Uterus (tissue), 3 donors: ENCODE measurements at regions not wholly inside any gene's neighbourhood (a gene's known extent, or its start where the extent isn't known, plus 50 kb on each side); places are given as distances from the start of the nearest gene placed in this dataset.

Experiments used
- DNase-seq, 2 donors: peaks; one replicate each; pipeline ENCODE4 v3.0.0-alpha.2; 2019 to 2020
- H3K27ac ChIP-seq, 2 donors: fragments of 200-600 bp; sonication (generic); 1 replicate in 1 of 2; 2 replicates in 1 of 2; pipeline ENCODE4 v1.5.1; 2016 to 2018
- H3K27me3 ChIP-seq, 2 donors: fragments of 200-600 bp; sonication (generic); one replicate each; pipeline ENCODE4 v1.5.1; 2018 to 2019; ENCODE audit warnings: control low read depth in 1 of 2
- H3K36me3 ChIP-seq, 2 donors: fragments of 200-600 bp; sonication (generic); one replicate each; pipeline ENCODE4 v1.5.1; 2019; ENCODE audit warnings: control low read depth in 1 of 2
- H3K4me1 ChIP-seq, 2 donors: fragments of 200-600 bp; sonication (generic); one replicate each; pipeline ENCODE4 v1.5.1; 2018 to 2019; ENCODE audit warnings: control low read depth in 1 of 2
- H3K4me3 ChIP-seq, 2 donors: fragments of 200-600 bp; sonication (generic); 1 replicate in 1 of 2; 2 replicates in 1 of 2; pipeline ENCODE4 v1.5.1; 2018 to 2019; ENCODE audit warnings: mild to moderate bottlenecking in 1 of 2
- H3K9me3 ChIP-seq, 2 donors: fragments of 200-600 bp; sonication (generic); one replicate each; pipeline ENCODE4 v1.5.1; 2019; ENCODE audit warnings: control low read depth in 1 of 2
- CTCF ChIP-seq, 4 experiments: fragments of 200-600 bp in 2 of 4; fragments of 450-650 bp in 2 of 4; sonication (generic) in 2 of 4; IDR thresholded peaks; one replicate each; pipeline ENCODE4 v1.5.1; 2016 to 2019; ENCODE audit warnings: antibody characterized with exemption in 4 of 4, mild to moderate bottlenecking in 2 of 4, moderate library complexity in 1 of 4
- POLR2A ChIP-seq, 2 donors: fragments of 450-650 bp; IDR thresholded peaks; one replicate each; pipeline ENCODE4 v1.6.1; 2016; ENCODE audit warnings: antibody characterized with exemption in 2 of 2, mild to moderate bottlenecking in 1 of 2, moderate library complexity in 1 of 2
- intact Hi-C: fragments of 100-400 bp; cut with DNase I; formaldehyde crosslinking; loops from one replicate; pipeline ENCODE4 v1.15.1; 2023; ENCODE audit warnings: low total_unique reads
- donor health status: DM: yes; HTN: yes; CAD: no.

GRCh38 chr9:108637340-108637739 lies 218.4 kb downstream of the ACTL7B start:
- intact Hi-C loops, result no loop called here
- H3K27ac ChIP-seq, result no peak overlapping the region
- no peaks in the 10 kb centered on the region for H3K36me3 ChIP-seq
- no peak overlapping the region for H3K4me3 ChIP-seq
- TF ChIP-seq CTCF (IDR thresholded peaks at IDR 0.05) (no peak), POLR2A (IDR thresholded peaks at IDR 0.05) (no peak)
- no peaks in the 10 kb centered on the region for H3K4me1 ChIP-seq
- no peaks in the 10 kb centered on the region for H3K9me3 ChIP-seq
- H3K27me3 ChIP-seq, result no peaks in the 10 kb centered on the region
- no peak for DNase-seq

DNA sequence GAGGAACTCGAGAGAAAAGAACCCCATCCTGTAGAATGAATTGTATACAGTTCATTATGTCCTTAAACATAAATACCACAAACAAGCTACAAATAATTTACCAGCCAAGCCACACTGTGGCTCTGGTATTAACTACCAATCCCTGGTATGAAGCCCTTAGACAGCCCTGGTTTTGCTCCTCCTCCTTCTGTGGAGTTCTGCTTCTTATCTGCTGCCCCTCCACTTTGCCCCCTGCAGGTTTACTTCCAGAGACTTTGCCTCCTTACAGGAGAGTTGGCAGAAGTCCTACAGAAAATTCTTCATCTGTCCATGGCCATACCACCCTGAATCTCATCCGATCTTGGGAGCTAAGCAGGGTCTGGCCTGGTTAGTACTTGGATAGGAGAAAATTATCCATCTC lies 219.8 kb downstream of the ACTL7B start:
- Histone ChIP-seq H3K27me3 (no peaks in the 10 kb centered on the region), H3K9me3 (no peaks in the 10 kb centered on the region), H3K27ac (no peak overlapping the region), H3K4me3 (no peak overlapping the region), H3K4me1 (no peaks in the 10 kb centered on the region), H3K36me3 (no peaks in the 10 kb centered on the region)
- no peak for TF ChIP-seq CTCF (IDR thresholded peaks at IDR 0.05)
- TF ChIP-seq POLR2A (IDR thresholded peaks at IDR 0.05), result no peak
- no peak for DNase-seq
- intact Hi-C loops, result no loop called here

DNA sequence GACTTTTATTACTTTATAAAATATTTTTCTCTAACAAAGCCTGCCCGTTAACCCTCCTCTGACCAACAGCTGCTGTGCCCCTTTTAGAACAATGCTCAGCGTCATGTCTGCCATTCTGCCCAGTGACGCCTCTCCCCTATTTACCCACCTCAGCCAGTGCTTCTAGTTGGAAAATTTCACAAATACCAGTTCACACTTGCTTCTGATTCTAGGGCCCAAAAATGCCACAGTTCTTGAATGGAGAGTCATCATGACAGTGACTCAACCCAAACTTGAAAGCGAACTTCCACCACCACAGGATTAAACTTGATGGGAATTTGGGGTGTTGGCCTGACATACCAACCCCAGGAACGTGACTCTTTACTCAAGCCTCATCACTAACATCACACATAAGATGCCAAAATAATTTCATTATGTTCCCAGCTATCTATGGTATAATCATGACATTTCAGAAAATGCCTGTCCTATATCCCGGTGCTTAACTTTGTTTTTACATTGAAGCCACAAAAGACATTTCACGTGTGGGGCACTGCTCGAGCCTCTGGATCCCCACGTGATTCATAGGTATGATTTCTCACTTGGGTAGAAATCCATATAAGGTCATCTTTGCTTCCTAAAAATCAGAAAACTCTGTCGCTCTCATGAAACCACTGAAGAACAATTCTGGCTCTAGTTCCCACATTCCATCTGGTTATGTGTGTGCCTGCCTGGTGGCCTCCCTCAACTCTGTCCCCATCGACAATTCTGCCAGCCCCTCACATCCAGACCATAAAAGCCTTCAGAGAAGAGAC lies 220.9 kb downstream of the ACTL7B start:
- no peaks in the 10 kb centered on the region for H3K9me3 ChIP-seq
- no peak overlapping the region for H3K4me3 ChIP-seq
- no peak overlapping the region for H3K27ac ChIP-seq
- DNase-seq, result no peak
- TF ChIP-seq POLR2A (IDR thresholded peaks at IDR 0.05) (no peak), CTCF (IDR thresholded peaks at IDR 0.05) (no peak)
- intact Hi-C loops, result no loop called here
- H3K27me3 ChIP-seq, result no peaks in the 10 kb centered on the region
- H3K36me3 ChIP-seq, result no peaks in the 10 kb centered on the region
- no peaks in the 10 kb centered on the region for H3K4me1 ChIP-seq

DNA sequence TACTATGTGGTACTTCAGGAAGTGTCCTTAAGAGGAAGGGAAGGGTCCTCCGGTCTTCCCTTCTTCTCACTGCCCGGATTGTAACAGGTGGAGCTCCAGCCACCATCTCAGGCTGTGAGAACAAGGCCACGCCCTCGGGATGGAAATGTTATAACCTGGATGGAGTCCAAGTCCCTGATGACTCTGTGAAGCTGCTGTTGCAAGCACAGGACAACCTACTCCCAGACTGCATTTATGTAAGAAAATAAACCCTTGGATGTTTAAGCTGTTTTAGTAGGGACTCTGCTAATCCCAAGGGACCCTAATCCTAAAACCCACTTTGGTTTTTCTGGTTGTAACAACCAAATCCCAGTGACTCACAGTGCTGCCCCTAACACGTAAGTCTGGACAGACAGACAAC lies 221.6 kb downstream of the ACTL7B start:
- H3K4me1 ChIP-seq, result no peaks in the 10 kb centered on the region
- no peaks in the 10 kb centered on the region for H3K36me3 ChIP-seq
- no peaks in the 10 kb centered on the region for H3K27me3 ChIP-seq
- no peak overlapping the region for H3K27ac ChIP-seq
- no peak for DNase-seq
- intact Hi-C loops, result no loop called here
- H3K4me3 ChIP-seq, result no peak overlapping the region
- TF ChIP-seq CTCF (IDR thresholded peaks at IDR 0.05), result no peak
- no peak for TF ChIP-seq POLR2A (IDR thresholded peaks at IDR 0.05)
- no peaks in the 10 kb centered on the region for H3K9me3 ChIP-seq

- no peak for DNase-seq
- H3K36me3 ChIP-seq, result no peaks in the 10 kb centered on the region
- H3K9me3 ChIP-seq, result no peaks in the 10 kb centered on the region
- intact Hi-C loops, result no loop called here
- H3K27me3 ChIP-seq, result no peaks in the 10 kb centered on the region
- TF ChIP-seq POLR2A (IDR thresholded peaks at IDR 0.05) (no peak), CTCF (IDR thresholded peaks at IDR 0.05) (no peak)
- H3K4me1 ChIP-seq, result no peaks in the 10 kb centered on the region
- H3K27ac ChIP-seq, result no peak overlapping the region
- H3K4me3 ChIP-seq, result no peak overlapping the region
Observed at GRCh38 chr9:108631496-108632285, 224.1 kb downstream of the ACTL7B start.
